Activated naive CD8-positive, alpha-beta T cell treated with anti-CD3 and anti-CD28 coated beads, Interleukin-2, amount 50 U/mL, for 16 hours (primary cell): ENCODE measurements at regions not wholly inside any gene's neighbourhood (a gene's known extent, or its start where the extent isn't known, plus 50 kb on each side); places are given as distances from the start of the nearest gene placed in this dataset.
"Not testable (repeated sequence)": the region's sequence is repeated elsewhere in the genome, so short reads cannot be mapped to it uniquely, and the experiment has no call there.

ENCODE experiments used
- DNase-seq: peaks from one replicate; pipeline ENCODE4 v3.0.0-alpha.2; 2020; ENCODE audit warnings: low read depth, low spot score

DNA sequence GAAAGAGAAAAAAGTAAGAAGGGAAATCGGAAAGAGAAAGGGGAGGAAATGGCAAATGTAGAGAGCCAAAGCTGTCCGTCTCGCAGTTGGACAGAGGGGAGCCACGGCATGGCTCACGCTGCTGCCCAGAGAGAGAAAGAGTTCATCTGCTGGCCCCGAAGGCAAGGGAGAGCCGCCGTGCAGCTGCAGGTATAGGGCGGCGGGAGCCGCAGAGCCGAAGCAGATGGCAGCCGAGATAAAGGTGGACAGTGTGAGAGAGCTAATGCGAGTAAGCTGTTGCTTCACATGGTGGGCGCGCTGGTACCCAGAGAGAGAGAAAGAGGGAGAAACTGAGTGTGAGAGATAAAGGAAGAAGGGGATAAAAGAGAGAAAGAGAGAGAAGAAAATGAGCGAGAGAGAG lies 188.4 kb upstream of the PPP1R26 start:
- DNase-seq, result no peak

DNA sequence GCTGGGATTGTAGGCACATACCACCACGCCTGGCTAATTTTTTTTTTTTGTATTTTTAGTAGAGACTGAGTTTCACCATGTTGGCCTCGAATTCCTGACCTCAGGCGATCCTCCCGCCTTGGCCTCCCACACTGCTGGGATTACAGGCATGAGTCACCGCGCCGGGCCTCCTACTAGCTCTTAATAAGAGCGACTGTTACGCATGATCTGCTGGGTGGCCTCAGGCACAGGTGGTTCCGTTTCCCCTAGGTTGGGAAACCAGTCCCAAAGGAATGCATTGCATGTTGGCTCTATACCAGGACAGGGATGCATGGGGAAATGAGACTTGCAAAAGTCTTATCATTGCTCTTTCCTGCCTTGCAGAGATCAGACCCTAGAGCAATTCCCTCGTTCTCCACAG lies 184.7 kb upstream of the PPP1R26 start:
- DNase-seq, result no peak

DNA sequence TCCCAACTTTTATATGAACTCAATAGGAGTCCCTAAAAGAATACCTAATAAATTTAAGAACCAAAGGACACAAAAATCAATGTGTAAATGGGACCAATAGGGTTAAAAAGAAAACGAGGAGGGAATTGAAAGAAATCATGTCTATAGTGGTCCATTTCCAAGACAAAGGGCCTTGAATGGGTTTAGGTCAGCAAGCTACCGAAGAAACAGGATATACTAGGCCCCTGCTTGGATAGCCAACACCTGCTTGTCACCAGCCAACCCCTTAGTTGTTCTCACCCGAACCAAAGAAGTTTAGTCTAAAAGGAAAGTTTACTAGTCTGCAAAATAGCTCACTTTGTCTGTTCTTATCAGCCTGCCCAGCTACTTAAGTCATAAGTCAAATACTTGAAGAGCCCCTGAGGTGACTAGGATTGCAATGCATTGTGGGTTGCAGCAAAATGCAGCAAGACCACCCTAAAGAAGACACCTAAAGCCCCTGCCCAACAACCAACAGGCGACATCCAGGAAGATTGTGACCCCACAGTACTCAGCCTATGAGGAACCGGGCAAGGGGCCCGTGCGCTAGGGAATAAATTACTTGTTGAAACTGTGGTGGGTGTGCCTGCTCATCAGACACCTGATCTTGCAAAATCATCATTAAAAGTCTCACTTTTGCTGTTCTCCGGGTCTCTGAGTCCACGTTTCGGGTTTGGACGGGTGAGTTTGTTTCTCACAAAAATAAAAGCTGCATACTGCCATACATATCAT lies 183.9 kb upstream of the PPP1R26 start:
- no peak for DNase-seq

DNA sequence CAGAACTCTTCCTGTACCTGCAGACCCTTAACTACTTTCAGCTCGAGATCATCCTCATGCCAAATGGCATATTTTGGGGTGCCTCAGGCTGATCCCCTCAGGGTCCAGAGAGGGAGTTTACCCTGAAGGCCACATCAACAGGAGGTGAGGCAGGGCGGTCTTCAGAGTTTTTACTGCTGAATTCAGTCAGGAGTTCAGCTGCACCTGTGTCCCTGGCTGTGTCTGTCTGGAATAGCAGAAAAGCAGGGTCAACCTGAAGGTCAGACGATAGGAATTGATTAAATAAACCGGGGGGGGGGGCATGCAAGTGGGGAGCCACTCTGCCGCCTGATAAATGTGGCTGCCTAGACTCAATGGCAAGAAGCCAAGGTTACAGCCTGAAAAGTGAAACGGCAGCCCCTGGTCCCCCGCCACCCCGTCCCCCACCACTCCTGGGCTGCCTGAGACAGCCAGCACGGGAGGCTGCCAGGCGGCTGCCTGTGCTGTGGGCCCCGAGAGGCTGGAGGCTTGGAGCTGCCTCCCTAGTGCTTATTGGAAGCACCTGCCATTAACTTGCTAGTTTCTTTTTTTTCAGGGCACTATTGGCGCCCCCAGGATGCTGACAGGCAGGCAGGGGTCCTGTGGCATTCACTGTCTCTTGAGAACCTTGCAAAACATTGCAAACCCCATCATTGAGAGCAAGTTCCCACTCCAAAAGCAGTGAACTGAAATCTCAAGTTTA lies 182.7 kb upstream of the PPP1R26 start:
- no peak for DNase-seq

DNA sequence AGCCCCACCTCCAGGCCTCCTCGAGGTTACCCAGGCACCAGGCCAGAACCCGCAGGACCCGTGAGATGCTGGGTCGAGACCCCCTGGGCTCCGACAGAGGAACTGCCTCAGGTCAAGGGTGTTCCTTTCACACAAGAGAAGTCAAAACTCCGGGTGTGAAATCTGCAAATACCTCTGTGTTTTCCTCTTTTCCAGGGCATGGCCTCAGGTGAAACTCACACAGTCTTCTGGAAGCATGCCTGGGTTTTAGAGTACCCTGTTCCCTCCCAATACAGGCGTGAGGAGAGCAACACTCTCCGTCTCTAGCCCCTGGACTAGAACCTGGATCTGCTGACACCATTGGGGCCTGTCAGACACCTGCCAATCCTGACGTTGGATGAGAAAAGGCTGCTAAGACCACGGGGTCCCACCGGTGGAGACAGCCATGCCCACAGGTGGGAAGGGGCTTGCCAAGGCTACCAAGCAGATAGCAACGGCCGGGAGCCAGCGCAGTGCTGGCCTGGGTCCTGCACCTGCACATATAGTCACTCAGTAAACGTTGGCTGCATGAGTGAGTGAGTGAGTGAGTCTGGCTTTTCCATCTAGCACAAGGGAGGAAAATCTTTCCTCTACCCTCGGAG lies 182.0 kb upstream of the PPP1R26 start:
- no peak for DNase-seq

DNA sequence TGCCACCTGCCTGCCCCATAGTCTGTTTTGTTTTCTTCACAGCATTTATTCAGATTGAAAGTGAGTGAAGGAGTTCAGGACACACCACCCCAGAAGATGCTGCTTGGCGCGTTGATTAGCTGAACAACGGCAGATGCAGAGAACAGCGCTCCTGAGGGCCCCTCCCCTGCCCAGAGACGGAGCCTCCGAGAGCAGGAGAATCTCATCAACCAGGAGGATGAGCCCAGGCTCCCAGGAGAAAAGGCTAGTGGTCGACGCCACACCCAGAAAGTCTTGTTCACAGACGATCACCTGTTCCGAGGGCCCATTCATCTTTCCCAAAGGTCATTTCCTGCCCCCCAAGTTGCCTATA lies 180.4 kb upstream of the PPP1R26 start:
- DNase-seq, result no peak

DNA sequence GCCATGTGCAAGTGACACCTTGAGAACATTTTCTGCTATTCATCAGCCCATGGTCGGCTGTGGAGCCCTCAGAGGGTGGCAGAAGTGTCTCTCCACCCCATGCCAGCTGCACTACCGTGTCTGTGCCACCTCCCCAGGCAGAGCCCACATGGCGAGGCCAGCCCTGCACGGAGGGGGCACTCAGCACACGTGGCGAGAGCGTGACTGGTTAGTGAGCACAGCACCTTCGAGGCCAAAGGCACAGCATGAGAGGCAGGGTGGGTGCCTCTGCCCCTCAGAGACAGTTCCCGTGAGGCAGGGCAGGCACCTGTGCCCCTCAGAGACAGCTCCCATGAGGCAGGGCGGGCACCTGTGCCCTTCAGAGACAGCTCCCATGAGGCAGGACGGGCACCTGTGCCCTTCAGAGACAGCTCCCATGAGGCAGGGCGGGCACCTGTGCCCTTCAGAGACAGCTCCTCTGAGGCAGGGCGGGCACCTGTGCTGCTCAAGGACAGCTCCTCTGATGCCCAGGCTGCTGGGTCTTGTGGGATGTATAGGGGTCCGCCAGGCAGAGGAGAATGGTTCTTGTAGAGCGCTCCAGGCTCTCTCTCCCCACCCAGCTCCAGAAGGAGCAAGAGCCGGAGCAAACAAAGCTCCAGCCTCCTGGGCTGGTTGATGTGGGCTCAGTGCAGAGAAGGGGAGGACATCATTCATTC lies 179.8 kb upstream of the PPP1R26 start:
- DNase-seq, result no peak

DNA sequence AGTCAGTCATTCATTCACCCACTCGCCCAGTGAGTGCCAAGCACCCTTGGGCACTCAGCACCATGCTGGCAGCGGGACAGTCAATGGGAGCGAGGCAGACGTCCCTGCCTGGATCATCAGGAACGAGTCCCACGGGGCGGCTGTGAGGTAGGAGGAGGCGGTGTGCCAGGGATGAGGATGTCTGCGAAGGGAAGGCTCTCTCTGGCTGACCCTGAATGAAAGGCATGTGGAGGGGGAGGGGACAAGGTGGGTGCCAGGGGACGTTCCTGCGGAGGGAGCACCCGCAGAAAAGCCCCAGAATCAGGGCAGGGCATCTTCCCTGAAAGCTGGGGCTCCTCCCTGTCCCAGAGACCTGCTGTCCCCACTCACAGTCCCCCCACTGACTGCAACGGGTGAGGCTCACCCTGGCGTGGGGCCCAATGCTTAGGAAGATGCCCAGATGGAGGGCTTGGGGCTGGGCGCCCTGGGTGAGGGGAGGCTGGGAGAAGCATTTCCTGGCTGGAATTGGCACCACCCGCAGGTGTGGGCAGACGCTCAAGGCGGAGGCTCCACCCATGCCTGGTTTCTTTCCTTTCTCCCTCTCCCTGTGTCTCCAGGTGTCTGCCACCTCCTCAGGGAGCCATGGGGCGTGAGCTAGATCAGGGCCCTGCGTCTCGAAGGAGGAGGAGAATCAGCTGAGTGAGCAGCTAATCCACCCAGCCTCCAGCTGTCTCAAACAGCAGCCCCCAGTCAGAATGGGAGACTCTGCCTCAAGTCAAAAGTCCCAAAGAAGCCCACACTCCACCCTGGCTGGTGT lies 179.0 kb upstream of the PPP1R26 start:
- DNase-seq, result no peak

DNA sequence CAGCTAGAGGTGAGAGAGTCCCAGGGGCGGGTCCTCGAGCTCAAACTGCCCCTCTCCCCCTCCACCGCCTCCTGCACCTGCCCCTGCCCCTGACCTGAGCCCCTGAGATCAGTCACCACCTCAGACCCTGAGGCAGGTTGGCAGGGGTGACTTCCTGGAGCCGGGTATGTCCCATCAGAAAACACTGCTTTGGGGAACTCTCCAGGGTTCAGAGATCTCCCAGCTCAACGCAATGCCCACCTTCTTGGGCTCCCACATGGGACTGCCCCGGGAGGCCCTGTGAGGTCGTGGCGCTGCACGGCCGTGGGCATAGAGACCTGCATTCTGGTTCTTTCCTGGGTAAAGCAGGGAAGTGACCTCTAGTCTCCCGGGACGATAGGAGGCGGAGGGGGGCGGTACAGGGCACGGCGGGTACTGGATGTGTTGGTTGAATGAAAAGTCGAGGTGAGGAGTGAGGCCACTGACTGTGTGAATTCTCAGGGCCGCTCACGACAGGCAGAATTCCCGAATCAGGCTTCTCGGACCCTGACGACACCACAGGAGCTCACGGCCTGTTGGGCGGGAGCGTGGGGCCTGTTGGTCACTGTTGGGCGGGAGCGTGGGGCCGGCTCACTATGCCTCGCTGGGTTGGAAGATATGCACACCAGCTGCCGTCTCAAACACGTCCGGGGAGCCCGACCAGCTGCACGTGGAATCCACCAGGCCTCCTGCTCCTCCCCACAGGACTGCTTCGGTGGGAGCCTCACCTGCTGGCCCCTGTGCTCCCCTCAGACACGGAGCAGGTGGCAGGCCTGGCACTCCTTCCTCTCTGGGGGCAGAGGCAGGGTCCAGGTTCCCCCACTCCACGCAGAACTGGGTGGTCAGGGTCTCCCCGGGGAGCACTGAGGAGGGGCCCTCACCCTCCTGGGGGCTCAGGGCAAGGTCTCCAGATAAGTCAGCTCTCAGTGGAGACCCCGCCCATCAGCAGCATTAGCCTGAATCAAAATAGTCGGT lies 178.0 kb upstream of the PPP1R26 start:
- DNase-seq, result no peak

DNA sequence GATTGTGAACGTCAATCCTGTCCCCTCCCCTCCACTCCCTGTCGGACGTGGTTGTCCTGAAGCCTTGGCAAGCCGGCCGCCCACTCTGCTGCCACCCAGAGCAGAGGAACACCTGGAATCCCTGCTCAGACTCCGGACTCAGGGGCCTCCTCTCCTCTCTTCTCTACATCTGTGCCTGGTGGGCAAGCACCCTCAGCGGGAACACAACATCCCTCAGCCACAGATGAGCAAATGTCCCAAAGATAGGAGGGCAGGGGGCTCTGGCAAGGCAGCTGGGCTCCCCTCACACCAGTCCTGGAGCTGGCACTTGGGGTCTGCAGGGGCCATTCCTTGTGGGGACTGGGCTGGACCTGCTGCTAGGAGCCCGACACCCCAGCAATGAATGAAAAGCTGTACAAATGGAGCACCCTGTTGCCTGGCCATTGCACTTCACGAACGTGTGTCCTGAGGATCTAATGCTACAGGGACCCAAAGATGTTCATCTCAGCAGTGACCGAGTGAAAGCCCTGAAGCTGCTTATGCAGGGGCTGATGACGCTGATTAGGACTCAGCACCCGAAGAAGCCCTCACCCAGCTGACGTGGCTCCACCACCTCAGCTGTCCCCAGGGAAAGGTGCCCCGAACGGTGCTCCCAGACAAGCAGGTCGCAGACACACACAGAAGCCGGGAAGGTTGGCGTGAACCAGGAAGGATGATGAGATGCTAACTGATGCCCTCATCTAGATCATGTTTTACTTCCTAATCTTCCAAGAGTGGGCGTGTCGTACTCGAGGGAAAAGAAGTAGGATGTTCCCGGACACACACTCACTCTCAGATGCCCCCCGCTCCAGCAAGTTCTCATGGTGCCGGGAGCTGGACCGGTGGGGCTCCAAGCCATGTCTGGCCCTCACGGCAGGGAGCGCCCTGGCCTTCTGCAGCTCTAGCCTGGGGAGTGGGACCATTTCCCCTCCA lies 177.0 kb upstream of the PPP1R26 start:
- DNase-seq, result no peak

DNA sequence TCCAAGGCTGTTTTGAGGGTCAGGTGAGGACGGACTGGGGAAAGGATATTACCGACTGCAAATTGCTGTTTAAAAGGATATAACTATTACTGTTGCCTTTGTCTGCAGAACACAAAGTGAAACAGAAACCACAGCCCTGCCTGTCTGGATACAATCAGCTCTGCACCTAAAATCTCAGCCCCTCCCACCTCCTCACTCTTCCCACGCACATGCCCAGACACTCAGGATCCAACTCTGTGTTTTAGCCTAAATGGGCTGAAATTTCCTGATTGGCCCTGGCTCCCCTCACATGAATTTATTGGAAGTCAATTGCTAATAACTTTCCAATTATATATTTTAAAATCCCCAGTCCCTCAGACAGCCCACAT lies 176.3 kb upstream of the PPP1R26 start:
- no peak for DNase-seq

DNA sequence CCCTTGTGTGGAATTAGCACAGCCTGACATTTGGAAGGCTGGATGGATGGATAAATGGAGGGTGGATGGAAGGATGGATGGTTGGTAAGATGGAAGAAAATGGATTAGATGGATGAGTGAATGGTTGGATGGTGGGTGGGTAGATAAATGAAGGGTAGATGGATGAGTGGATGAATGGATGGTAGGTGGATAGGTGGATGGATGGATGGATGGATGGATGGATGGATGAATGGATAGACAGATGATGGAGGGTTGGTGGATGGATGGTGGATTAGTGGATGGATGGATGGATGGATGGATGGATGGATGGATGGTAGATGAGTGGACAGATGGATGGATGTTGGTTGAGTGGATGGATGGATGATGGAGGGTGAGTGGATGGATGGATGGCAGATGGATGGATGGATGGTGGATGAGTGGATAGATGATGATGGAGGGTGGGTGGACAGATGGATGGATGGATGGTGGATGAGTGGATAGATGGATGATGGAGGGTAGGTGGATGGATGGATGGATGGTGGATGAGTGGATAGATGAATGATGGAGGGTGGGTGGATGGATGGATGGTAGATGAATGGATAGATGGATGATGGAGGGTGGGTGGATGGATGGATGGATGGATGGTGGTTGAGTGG lies 175.6 kb upstream of the PPP1R26 start:
- DNase-seq, result no peak

DNA sequence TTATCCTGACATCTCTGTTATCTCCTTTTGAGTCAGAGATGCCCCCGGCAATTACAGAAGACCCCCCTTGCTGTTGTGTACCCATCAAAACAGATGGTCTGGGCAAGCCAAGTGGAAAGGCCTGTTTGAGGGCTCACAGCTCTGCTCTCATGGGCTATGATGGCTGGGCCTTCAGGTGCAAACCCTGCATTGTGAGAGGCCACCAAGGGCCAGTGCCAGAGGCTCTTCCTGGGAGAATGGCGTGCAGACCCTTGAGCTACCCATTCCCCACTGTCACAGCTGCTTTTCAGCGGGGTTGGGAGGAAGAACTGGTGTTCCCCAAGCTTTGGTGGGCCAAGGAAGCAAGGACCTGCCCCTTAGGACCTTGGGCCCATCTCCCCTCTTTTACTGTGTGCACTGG lies 174.7 kb upstream of the PPP1R26 start:
- no peak for DNase-seq

DNA sequence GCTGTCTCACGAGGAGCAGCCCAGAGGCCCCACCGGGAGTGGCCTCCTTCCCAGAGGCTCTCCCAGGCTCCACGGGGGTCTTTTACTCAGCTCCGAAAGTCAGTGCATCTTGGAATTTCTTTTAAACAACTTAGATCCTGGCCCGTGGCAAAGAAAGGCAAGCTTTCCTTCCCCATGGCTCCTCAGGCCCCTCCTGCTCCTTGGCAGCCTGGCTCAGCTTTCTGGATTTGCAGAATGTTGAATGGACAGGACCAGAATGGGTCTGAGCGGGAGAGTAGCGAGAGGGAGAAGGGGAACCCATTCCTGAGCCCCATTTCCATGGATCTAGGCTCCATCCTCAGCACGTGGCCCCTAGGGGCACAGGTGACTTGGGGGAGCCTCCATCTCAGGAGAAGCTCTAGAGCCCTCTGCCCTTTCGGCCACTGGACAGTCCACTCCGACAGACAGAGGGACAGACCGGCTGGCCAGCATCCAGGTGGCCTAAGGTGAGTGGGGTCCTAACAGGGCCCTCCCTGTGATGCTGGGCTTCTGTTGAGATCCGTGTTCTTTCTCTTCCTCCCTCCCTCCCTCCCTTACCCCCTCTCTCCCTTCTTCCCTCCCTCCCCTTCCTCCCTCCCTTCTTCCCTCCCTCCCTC lies 173.9 kb upstream of the PPP1R26 start:
- DNase-seq, result no peak

DNA sequence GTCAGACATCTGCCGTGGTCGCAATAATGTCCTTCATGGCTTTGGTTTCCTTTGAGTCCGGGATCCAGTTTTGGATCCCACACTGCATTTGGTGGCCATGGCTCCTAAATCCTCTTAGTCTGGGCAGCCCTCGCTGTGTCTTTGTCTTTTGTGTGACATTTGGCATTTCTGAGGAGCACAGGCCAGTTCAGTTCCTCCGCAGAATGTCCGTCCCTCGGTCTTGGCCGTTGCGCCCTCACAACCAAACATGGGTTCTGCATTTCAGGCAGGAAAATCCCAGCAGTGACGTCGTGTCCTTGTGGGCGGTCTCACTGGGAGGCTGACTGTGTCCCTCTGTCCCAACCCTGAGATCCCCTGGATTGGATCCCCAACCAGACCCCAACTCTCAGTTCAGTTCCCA lies 172.9 kb upstream of the PPP1R26 start:
- no peak for DNase-seq

DNA sequence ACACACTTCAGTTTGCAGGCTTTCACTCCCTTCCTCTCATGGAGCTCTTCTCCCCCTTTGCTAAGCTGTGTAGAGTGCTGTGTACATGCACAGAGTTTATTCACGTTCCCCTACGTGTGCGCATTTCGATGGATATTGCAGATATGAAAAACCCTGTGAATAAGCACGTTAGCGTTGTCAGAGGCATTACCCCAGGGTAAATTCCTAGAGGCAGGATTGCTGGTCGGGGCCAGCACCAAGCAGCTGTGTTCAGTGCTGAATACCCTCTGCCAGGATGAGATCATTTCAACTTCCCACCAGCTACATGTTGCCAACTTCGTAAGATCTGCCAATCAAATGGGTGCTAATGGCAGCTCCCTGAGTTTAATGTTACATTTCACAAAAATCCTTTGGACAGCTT lies 172.3 kb upstream of the PPP1R26 start:
- no peak for DNase-seq

DNA sequence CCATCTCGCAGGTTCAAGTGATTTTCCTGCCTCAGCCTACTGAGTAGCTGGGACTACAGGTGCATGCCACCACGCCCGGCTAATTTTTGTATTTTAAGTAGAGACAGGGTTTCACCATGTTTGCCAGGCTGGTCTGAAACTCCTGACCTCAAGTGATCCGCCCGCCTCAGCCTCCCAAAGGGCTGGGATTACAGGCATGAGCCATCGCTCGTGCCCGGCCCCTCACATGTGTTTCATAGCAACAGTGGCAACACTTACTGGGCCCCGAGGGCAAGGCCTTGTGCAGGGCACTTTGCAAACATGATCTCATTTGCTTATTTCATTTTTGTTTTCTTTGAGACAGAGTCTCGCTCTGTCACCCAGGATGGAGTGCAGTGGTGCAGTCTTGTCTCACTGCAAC lies 171.7 kb upstream of the PPP1R26 start:
- DNase-seq, result not testable (repeated sequence)
